ENCODE measurements at regions not wholly inside any gene's neighbourhood (a gene's known extent, or its start where the extent isn't known, plus 50 kb on each side); places are given as distances from the start of the nearest gene placed in this dataset.

DNA sequence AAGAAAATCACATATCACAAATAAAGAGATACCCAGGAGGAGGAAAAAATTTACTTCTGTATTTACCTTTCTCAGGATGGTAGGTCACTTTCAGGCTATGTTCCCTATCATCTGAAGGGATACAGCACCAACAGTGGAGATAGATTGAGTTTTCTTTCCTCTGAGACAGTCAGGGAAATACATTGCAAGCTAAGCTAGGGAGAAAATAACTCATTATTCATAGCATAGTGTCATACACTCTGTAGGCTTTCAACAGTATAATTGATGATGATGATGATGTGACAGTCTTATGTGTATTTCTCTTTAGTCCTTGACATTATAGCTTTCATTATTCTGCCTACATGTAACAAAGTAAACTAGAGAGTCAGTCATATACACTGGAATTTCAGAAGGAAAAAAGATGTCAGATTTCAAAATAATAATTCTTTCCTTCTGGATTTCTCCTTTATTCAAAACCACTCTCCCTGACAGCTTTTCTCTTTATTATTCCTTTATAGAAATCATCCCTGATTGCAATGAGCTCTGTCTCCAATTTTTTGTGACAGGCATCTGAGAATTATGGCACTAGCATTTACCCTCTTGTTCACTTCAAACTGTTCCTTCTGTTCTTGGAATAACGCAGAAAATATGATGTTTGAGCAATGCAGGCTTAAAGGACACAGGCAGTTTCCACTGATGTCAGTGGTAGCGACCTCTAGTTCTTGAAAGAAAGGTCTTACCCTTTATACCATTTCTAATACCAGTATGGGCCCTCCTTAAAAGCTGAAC, 169.1 kb upstream of the EPHA5 start:
- no peak for TF ChIP-seq EZH2 (IDR thresholded peaks at IDR 0.05; ENCODE audit: borderline replicate concordance, low read depth, low read length, severe bottlenecking)
- TF ChIP-seq, protein P1, sequence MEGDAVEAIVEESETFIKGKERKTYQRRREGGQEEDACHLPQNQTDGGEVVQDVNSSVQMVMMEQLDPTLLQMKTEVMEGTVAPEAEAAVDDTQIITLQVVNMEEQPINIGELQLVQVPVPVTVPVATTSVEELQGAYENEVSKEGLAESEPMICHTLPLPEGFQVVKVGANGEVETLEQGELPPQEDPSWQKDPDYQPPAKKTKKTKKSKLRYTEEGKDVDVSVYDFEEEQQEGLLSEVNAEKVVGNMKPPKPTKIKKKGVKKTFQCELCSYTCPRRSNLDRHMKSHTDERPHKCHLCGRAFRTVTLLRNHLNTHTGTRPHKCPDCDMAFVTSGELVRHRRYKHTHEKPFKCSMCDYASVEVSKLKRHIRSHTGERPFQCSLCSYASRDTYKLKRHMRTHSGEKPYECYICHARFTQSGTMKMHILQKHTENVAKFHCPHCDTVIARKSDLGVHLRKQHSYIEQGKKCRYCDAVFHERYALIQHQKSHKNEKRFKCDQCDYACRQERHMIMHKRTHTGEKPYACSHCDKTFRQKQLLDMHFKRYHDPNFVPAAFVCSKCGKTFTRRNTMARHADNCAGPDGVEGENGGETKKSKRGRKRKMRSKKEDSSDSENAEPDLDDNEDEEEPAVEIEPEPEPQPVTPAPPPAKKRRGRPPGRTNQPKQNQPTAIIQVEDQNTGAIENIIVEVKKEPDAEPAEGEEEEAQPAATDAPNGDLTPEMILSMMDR (IDR thresholded peaks at IDR 0.05; ENCODE audit: extremely low read depth in 1 of 2, insufficient read depth in 1 of 2, low read depth in 1 of 2, low read length in 2 of 2): no peak

Measured in endothelial cell of umbilical vein (primary cell).